Progenitor cell of endocrine pancreas (in vitro differentiated cells): ENCODE measurements at regions not wholly inside any gene's neighbourhood (a gene's known extent, or its start where the extent isn't known, plus 50 kb on each side); places are given as distances from the start of the nearest gene placed in this dataset.

Experiments
- DNase-seq: peaks from one replicate; pipeline ENCODE4 v3.0.0; 2021; ENCODE audit warnings: low spot score; ENCODE audit not compliant: unreplicated experiment
- H3K27ac Mint-ChIP-seq: 2 replicates; pipeline ENCODE4 v1.8.0; 2021; ENCODE audit warnings: mild to moderate bottlenecking, moderate library complexity, mixed read lengths
- H3K27me3 Mint-ChIP-seq: 2 replicates; pipeline ENCODE4 v1.8.0; 2021; ENCODE audit warnings: mixed read lengths
- H3K36me3 Mint-ChIP-seq: 2 replicates; pipeline ENCODE4 v1.8.0; 2022; ENCODE audit warnings: mixed read lengths; ENCODE audit not compliant: insufficient read depth
- H3K4me1 Mint-ChIP-seq: 2 replicates; pipeline ENCODE4 v1.8.0; 2021; ENCODE audit warnings: low read depth, mixed read lengths
- H3K4me3 Mint-ChIP-seq: 2 replicates; pipeline ENCODE4 v1.8.0; 2021; ENCODE audit warnings: low read depth, mild to moderate bottlenecking, moderate library complexity, mixed read lengths
- H3K9me3 Mint-ChIP-seq: 2 replicates; pipeline ENCODE4 v1.8.0; 2021; ENCODE audit warnings: low read depth, mixed read lengths
- TF ChIP-seq, protein P1 (sequence below): fragments of 200-600 bp; sonication (generic); IDR thresholded peaks from one replicate; pipeline ENCODE4 v1.5.0; 2021; ENCODE audit warnings: antibody characterized with exemption, mild to moderate bottlenecking; ENCODE audit not compliant: unreplicated experiment

DNA sequence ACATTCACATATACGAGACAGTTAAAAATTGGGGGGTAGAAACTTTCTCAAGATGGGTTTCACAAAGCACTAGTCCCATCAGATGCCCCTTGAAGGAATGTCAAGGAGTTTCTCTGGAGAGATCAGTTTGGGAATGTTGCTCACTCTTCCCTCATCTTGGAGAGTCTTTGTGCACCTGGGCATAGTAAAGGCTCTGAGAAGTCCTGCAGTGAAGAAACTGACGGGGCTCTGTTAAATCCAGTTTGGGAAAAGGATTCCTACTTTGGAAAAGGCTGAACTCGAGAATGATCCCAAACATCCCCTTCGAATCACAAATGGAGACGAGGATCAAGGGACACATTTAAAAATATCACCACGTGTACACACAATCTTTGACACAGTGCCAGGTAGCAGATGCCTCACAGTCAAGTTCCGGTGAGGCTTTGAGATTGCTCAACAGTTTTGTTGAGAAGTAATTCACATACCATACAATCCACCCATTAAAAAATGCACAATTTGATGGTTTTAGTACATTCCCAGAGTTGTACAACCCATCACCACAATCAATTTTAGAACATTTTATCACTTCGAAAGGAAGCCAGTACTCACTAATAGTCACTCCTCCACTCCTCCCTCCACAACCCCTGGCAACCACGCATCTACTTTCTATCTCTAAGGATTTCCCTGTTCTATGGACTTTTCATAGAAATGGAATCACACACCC, 203.4 kb upstream of the FOXF1 start:
- Mint-ChIP-seq H3K36me3 (no peaks in the 10 kb centered on the region), H3K27me3 (peaks cover 39% of the 10 kb centered on the region), H3K4me3 (no peak overlapping the region), H3K4me1 (no peaks in the 10 kb centered on the region), H3K9me3 (no peaks in the 10 kb centered on the region), H3K27ac (no peak overlapping the region)
- TF ChIP-seq, protein P1, sequence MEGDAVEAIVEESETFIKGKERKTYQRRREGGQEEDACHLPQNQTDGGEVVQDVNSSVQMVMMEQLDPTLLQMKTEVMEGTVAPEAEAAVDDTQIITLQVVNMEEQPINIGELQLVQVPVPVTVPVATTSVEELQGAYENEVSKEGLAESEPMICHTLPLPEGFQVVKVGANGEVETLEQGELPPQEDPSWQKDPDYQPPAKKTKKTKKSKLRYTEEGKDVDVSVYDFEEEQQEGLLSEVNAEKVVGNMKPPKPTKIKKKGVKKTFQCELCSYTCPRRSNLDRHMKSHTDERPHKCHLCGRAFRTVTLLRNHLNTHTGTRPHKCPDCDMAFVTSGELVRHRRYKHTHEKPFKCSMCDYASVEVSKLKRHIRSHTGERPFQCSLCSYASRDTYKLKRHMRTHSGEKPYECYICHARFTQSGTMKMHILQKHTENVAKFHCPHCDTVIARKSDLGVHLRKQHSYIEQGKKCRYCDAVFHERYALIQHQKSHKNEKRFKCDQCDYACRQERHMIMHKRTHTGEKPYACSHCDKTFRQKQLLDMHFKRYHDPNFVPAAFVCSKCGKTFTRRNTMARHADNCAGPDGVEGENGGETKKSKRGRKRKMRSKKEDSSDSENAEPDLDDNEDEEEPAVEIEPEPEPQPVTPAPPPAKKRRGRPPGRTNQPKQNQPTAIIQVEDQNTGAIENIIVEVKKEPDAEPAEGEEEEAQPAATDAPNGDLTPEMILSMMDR, result no peak
- DNase-seq, result no peak

GRCh38 chr16:86307514-86307903, 202.8 kb upstream of the FOXF1 start:
- TF ChIP-seq, protein P1, result no peak
- Mint-ChIP-seq H3K4me3 (no peak overlapping the region), H3K4me1 (no peaks in the 10 kb centered on the region), H3K27me3 (peaks cover 38% of the 10 kb centered on the region), H3K36me3 (no peaks in the 10 kb centered on the region), H3K27ac (no peak overlapping the region), H3K9me3 (no peaks in the 10 kb centered on the region)
- DNase-seq, result no peak

- DNase-seq, result no peak
- TF ChIP-seq, protein P1, result no peak
- no peak overlapping the region for H3K4me3 Mint-ChIP-seq
- no peaks in the 10 kb centered on the region for H3K36me3 Mint-ChIP-seq
- H3K27ac Mint-ChIP-seq, result no peak overlapping the region
- H3K4me1 Mint-ChIP-seq, result no peaks in the 10 kb centered on the region
- H3K9me3 Mint-ChIP-seq, result no peaks in the 10 kb centered on the region
- H3K27me3 Mint-ChIP-seq, result peaks cover 43% of the 10 kb centered on the region
Observed at GRCh38 chr16:86308514-86308913, 201.8 kb upstream of the FOXF1 start.

DNA sequence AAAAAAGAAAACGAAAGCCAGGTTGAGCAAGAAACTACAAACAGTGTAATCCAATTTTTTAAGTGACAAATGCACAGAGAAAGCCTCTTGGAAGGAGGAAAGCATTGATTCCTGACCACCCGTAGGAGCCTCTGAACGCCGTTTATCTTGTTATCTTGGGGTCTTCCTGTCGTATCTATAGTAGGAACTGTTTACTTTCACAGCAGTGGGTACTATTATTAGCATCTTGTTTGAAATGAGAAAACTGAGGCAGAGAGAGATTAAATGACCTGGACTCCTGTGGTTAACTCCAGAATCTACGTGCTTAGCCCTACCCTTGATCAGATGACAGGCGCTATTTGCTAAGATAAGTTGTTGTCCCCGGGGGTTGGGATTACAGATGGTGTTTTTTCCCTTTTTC, 196.7 kb upstream of the FOXF1 start:
- Mint-ChIP-seq H3K4me3 (no peak overlapping the region), H3K27ac (no peak overlapping the region), H3K27me3 (peaks cover 33% of the 10 kb centered on the region), H3K4me1 (no peaks in the 10 kb centered on the region), H3K36me3 (no peaks in the 10 kb centered on the region), H3K9me3 (no peaks in the 10 kb centered on the region)
- TF ChIP-seq, protein P1, result no peak
- DNase-seq, result no peak

DNA sequence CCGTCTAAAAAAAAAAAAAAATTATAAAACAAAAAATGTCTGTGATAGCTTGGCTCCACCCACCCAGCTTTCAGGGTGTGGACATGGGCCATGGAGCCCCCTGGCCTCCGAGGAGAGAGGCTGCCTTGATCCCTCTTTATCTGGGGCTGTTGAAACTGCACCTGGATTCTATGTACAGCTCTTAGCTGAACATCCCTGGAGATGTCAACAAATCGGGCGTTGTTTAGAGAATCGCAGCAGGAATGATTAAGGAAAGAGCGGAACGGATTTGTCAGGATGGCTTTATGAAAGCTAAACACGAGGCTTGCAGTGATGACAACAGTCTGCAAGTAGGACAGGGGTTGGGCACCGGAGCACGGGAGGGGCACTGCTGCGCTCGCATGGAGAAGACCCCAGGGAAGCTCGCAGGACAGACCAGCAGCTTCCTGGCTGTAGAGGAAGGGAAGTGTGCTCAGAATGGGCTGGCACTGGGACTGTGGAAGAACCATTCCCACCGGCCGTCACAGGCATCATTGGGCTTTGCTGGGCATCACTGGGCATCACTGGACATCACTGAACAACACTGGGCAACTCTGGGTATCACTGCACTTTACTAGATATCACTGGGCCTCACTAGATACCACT, 195.8 kb upstream of the FOXF1 start:
- Mint-ChIP-seq H3K36me3 (no peaks in the 10 kb centered on the region), H3K27ac (no peak overlapping the region), H3K4me1 (no peaks in the 10 kb centered on the region), H3K27me3 (peaks cover 36% of the 10 kb centered on the region), H3K9me3 (no peaks in the 10 kb centered on the region), H3K4me3 (no peak overlapping the region)
- TF ChIP-seq, protein P1, result no peak
- DNase-seq, result no peak
